Breast epithelium (tissue), 3 donors: ENCODE measurements at regions not wholly inside any gene's neighbourhood (a gene's known extent, or its start where the extent isn't known, plus 50 kb on each side); places are given as distances from the start of the nearest gene placed in this dataset.

Experiments
- POLR2A ChIP-seq: fragments of 450-650 bp; IDR thresholded peaks from one replicate; pipeline ENCODE4 v1.6.1; 2016; ENCODE audit warnings: antibody characterized with exemption, mild to moderate bottlenecking, moderate library complexity
- TF ChIP-seq, protein P1 (sequence below), 3 donors: fragments of 450-650 bp; IDR thresholded peaks; one replicate each; pipeline ENCODE4 v1.5.1; 2016 to 2017; ENCODE audit warnings: antibody characterized with exemption in 3 of 3, mild to moderate bottlenecking in 3 of 3, moderate library complexity in 3 of 3

DNA sequence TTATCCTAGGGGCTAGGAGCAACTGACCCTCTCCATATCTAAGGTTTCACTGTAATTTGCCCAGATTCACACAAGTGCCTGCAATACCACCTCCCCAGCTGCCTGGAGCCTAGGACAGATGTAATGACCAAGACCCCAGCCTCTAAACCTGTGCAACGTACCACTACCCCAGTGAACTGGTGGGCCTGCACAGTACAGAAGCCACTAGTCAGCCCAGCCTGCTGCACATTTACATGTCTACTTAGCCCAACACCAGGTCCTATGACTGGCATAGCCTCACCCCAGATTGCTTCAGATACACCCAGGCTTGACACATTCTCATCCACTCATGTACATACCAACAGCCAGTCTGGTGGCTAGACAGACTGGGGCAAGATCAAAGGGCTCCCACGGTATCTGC, 1336.6 kb downstream of the BRINP3 start:
- TF ChIP-seq POLR2A = no peak
- TF ChIP-seq, protein P1, sequence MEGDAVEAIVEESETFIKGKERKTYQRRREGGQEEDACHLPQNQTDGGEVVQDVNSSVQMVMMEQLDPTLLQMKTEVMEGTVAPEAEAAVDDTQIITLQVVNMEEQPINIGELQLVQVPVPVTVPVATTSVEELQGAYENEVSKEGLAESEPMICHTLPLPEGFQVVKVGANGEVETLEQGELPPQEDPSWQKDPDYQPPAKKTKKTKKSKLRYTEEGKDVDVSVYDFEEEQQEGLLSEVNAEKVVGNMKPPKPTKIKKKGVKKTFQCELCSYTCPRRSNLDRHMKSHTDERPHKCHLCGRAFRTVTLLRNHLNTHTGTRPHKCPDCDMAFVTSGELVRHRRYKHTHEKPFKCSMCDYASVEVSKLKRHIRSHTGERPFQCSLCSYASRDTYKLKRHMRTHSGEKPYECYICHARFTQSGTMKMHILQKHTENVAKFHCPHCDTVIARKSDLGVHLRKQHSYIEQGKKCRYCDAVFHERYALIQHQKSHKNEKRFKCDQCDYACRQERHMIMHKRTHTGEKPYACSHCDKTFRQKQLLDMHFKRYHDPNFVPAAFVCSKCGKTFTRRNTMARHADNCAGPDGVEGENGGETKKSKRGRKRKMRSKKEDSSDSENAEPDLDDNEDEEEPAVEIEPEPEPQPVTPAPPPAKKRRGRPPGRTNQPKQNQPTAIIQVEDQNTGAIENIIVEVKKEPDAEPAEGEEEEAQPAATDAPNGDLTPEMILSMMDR (IDR thresholded peaks at IDR 0.05) = no peak
